ENCODE measurements at regions not wholly inside any gene's neighbourhood (a gene's known extent, or its start where the extent isn't known, plus 50 kb on each side); places are given as distances from the start of the nearest gene placed in this dataset.
"Not testable (repeated sequence)": the region's sequence is repeated elsewhere in the genome, so short reads cannot be mapped to it uniquely, and the experiment has no call there.

DNA sequence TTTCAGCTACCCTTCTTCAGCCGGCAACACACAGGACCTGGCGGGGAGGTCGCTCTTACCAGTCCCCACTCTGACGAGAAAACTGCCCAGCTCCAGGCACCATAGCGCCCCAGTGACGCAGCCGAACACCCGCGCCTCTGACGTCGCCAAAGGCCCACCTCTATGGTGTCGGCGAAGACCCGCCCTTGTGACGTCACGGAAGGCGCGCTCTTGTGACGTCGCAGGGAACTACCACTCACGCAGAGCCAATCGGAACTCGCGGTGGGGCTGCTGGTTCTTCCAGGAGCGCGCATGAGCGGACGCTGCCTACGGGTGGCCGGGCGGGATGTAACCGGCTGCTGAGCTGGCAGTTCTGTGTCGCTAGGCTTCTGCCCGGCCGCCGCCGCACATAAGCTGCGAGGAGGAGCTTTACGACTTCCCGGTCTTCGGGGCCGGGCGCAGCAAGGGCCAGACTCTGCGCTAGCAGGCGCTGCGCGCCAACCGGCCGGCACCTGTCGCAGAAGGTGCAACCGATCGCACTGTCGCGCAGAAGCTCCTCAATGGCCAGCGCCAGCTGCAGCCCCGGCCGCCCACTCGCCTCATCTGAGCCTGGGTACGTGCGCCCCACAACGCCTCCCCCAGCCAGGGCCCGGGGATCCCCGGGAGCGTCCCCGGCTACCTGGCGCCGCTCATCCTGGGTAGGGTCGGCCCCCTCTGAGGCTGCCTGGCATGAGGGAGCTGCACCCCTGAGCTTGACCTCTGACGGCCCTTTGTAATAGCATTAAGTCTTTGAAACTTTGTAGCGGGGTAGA is 121.3 kb upstream of the FBXO28 start:
- peak; percentile 99 to 100 for DNase-seq (ENCODE audit: low read depth in 2 of 2)

DNA sequence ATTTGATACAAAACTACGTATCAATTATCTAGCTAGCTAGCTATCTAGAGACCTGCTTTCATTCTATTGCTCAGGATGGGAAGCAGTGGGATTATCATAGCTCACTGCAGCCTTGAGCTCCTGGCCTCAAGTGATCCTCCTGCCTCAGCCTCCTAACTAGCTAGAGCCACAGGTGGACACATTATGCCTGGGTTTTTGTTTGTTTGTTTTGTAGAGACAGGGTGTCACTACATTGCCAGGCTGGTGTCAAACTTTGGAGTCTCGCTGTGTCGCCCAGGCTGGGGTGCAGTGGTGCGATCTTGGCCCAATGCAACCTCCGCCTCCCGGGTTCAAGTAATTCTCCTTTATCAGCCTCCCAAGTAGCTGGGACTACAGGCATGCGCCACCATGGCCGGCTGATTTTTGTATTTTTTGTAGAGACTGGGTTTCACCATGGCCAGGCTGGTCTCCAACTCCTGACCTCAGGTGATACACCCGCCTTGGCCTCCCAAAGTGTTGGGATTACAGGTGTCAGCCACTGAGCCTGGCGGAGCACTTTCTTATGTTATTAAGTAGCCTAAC is 122.5 kb upstream of the FBXO28 start:
- not testable (repeated sequence) for DNase-seq (ENCODE audit: low read depth in 2 of 2)

DNA sequence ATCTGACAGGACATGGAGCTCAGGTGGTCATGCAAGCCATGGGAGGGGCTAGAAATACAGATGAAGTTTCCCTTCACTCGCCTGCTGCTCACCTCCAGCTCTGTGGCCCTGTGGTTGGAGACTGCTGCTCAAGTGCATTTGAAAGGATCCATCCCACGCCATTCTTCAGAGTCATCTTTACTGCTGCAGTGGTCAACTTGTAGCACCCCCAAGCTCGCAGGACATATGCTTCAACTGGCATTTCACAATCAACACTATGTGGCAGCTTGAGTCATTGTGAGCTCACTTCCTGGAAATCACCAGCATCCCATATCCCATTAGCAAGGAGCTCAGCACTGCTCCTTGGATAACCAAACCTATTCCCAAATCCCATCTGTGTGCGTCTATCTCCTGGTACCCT is 116.2 kb upstream of the TP53BP2 start:
- DNase-seq (ENCODE audit: low read depth in 2 of 2), result not testable (repeated sequence)

DNA sequence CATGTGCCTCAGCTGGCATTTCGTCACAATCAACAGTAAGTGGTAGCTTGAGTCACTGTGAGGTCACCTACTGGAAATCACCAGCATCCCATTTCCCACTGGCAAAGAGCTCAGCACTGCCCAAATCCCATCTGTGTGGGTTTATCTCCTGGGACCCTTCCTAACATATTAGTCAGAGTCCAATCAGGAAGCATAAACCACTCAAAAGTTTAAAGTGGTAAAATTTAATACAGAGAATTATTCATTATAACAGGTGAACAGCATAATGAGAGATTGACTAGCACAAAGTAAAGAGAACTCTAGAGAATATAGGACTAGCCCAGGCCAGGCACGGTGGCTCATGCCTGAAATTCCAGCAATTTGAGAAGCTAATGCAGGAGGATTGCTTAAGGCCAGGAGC is 107.1 kb upstream of the TP53BP2 start:
- DNase-seq (ENCODE audit: low read depth in 2 of 2), result not testable (repeated sequence)

DNA sequence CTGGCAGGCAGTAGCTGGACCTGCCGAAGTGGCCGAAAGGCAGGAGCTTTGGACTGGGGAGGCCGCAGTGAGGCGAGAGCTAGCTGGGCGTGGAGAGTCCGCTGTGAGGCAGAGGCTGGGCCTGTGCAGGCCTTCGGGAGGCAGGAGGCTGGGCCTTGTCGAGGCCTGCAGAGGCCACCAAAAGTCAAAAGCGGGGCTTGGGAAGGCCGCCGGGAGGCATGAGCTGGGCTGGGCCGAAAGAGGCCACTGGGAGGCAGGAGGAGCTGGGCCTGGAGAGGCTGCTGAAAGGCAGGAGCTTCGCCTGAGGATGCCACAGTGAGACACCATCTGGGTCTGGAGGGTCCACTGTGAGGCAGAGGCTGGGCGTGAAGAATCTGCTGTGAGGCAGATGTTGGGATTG is 105.8 kb upstream of the TP53BP2 start:
- DNase-seq (ENCODE audit: low read depth in 2 of 2), result not testable (repeated sequence)

DNA sequence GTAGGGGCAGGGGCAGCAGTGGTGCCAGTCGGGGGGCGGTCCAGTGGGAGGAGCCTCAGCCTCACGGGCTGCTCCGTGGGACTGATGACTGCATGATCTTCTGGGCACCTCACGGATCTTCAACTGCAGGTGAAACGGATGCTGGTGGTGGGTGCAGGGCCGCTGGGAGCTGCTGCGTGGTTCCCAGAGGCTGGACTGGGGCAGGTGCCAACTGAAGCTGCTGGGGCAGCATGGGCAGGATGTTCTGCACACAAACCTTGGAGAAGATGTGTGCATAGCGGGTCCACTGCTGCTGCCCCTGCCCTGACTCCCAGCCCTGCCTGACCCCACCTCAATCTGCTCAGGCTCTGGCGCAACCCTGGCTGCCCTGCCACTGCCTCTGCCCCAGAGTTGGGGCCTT is 104.2 kb upstream of the TP53BP2 start:
- not testable (repeated sequence) for DNase-seq (ENCODE audit: low read depth in 2 of 2)

DNA sequence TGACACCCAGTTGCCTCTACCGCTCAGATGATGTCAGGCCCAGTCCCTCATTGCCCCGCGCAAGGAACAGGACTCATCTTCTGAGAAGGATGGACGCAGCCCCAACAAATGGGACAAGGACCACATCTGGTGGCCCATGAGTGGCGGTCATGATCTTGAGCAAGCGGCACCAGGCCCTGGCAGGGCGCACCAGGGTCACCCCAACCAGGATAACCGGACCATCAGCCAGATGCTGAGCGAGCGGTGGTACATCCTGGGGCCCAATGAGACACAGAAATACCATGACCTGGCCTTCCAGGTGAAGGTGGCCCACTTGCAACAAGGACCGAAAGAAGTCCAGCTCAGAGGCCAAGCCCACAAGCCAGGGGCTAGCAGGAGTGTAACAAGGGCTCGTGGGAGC is 102.3 kb upstream of the TP53BP2 start:
- not testable (repeated sequence) for DNase-seq (ENCODE audit: low read depth in 2 of 2)

DNA sequence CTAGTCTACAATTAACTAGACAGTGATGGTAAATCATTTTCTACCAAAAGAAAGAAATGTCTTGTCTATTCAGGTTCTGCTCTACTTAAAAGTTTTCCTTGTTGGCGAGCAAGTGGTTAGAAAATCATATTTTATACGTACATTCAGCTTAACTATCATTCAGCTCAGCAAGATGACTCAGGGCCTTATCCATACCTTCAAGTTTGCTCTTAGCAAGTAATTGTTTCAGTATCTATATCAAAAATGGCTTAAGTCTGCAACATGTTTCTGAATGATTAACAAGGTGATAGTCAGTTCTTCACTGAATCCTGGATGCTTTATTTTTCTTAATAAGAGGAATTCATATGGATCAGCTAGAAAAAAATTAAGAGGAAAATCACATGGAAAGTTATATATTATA is 90.8 kb upstream of the TP53BP2 start:
- not testable (repeated sequence) for DNase-seq (ENCODE audit: low read depth in 2 of 2)

DNA sequence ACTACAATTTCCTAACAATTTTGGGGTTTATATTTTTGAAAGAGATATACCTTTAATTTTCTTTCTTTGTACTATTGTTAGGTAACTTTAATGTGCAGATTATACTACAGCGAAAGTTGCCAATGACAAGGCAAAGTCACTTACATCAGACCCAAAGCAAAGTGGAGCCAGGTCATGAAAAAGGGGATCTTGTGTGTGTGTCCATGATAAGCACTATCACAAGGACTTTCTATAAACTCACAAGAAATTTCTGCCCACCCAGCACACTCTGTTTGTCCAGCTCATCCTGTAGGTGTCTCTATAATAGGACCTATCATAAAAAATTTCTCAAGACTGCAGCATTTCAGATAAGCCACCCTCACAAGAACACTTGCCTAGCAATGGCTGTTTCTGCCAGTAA is 85.7 kb upstream of the TP53BP2 start:
- not testable (repeated sequence) for DNase-seq (ENCODE audit: low read depth in 2 of 2)

DNA sequence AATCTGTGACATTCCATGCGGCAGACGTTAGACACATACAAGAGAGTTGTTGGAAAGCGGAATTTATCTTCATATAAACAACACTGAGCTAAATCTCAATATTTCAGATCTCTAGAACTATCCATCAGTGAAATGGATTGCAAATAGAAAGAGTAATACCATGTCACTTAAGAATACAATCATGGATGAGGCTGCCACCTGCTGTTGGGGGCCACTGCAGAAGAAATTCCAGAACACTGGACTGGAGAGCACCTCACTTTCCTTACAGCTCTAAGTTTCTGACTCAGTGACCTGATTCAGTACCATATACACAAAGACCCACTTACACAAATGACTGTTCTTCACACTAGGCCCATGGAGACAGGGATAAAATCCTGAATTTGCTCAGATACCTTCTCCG is 75.1 kb upstream of the TP53BP2 start:
- not testable (repeated sequence) for DNase-seq (ENCODE audit: low read depth in 2 of 2)

DNA sequence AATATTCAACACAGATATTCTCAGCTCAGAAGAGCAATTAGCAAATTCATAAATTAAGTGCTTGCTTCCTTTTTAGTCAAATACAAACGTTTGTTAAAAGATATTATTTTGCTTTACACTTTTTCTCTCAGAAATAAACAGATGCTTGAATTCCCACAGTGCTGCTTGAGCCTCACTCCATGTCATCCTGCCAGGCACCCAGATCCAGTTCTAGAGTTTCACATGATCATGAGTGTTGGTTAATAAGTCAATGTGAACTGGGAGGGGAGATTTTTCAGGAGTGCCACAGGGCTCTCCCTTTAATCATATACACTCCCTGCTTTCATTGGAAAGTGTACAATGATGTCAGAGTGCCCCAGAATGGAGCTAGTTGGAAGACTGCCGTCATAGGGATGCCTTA is 69.7 kb upstream of the TP53BP2 start:
- not testable (repeated sequence) for DNase-seq (ENCODE audit: low read depth in 2 of 2)

DNA sequence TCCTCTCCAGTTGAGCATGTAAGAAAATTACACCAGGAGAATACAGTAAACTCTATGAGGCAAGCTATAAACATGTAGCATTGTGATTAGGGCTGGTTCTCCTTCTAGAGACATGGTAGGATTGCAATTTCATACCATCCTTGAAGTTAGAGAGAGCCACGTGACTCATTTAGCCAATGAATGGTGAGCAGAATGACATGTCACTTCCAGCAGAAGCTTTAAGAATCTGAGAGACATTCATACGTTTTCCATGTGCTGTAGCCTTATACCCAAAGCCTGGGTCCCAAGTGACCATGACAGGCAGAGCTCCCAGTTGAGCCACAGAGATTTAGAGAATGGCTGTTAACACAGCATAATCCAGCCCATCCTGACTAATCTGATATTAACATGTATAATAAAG is 68.0 kb upstream of the TP53BP2 start:
- DNase-seq (ENCODE audit: low read depth in 2 of 2), result not testable (repeated sequence)

DNA sequence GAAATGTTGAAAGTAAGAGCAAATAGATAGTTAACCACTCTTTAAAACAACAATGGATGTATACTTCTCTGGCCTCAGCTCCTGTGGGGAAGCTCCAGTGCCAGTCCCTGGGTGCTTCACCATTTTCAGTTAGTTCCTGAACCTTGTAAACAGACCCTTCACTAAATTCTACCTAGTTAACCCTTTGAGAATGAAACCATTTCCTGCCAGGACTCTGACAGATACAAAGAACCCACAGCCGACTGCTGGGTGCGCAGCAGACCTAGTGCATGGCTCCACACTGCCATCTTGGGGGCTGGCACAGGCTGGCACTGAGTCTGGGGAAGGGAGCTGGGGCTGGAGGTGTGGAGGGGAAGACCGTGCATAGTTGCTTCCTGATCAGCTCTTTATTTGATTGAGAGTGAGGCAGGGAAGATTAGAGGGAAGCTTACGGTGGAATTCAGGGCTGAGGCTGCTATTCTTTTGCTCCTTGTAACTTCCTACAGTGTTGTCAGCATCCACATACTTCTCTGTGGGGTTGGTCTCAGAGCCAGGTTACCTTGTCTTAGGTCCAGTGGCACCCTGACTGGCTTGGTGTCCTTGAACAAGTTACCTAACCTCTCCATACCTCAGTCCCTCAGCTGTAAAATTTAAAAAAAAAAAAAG is 62.3 kb upstream of the TP53BP2 start:
- DNase-seq (ENCODE audit: low read depth in 2 of 2), result not testable (repeated sequence)

DNA sequence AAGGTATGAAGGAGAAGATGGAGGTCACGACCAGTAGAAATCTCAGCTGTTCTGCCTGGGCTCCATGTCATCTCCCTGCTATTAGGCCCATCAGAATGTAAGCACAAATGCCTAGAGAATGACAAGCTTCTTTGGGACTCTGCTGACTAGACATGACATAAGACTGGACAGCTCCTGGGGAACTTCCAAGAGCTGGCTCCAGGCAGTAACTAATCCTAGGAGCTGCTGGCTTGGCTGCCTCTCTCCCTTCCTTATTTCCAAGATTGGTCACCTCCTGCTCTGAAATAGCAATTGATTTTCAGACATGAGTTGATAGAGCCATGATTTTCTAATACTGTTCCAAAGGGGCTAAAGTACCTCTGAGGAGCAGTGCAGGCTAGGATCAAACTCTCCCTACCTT is 57.5 kb upstream of the TP53BP2 start:
- DNase-seq (ENCODE audit: low read depth in 2 of 2), result not testable (repeated sequence)

DNA sequence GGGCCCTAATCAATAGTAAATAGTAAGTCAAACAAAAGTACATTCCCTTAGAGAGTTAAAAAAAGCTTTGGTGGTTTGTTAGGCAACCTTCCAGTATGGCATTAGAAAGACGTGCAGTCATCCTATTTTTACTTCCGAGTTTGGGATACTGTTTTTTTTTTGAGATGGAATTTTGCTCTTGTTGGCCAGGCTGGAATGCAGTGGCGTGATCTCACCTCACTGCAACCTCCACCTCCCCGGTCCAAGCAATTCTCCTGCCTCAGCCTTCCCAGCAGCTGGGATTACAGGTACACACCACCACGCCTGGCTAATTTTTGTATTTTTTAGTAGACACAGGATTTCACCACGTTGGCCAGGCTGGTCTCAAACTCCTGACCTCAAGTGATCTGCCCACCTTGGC is 54.0 kb upstream of the TP53BP2 start:
- DNase-seq (ENCODE audit: low read depth in 2 of 2), result not testable (repeated sequence)

DNA sequence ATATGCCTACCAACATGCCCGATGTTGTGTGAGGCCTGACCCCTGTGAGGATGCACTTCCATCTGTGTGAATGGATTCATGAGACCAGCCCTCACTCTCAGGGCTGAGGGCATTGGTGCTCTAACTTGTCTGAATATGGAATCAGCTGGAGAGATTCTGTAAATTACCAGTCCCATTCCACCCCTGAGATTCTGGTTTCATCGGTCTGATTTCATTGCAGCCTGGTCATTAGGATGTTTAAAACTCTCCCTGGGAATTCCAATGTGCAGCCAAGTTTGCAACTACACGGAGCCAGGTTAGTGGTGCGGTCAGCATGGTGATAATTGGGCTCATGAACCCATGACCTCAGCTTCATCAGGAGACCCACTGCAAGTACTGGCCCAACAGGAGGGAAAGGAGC is 51.4 kb upstream of the TP53BP2 start:
- DNase-seq (ENCODE audit: low read depth in 2 of 2), result not testable (repeated sequence)

DNA sequence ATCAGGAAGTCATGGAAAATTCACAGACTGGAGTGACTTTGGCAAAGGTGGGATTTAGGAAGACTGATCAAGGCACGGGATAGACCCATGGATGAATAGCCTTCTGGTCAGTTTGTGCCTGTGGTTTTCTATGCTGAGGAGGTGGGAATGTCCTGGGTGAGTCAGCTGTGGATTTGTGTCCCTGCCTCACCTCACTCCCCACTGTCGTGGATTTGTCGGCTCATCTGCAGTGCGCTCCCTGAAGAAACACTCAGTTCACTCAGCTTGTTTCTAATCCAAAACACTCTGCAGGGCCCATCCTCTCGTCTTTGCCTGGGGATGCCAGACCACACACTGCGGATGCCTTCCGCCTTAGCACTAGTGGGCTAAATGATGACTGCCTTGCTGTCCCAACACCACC is 50.2 kb upstream of the TP53BP2 start:
- DNase-seq (ENCODE audit: low read depth in 2 of 2), result not testable (repeated sequence)
